ENCODE measurements at regions not wholly inside any gene's neighbourhood (a gene's known extent, or its start where the extent isn't known, plus 50 kb on each side); places are given as distances from the start of the nearest gene placed in this dataset.

DNA sequence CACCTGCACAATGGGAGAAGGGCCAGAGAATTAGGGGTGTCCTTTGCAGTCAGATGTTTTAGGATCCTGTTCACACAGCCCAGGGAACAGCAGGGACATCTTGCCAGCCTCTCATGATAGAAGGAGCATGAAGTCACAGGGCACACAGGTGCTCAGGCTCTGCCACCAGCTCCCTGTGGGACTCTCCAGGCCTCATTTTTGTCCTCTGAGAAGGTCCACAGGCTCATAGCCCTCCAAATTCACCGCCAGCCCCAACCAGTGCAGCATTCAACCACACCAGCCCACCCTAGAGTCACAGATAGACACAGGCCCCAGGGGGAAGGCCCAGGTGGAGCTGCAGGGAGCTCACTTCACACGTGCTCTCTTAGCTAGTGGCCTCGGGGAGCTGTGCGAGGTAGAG, 391.7 kb downstream of the TNS1 start:
- Histone ChIP-seq H3K27ac (ENCODE audit: low read length) (no peak overlapping the region), H3K4me1 (ENCODE audit: control insufficient read depth, insufficient read depth, low read length) (no peaks in the 10 kb centered on the region), H3K27me3 (ENCODE audit: control insufficient read depth, insufficient read depth, low read length) (no peaks in the 10 kb centered on the region), H3K4me3 (ENCODE audit: low read depth in 2 of 2, low read length in 2 of 2) (no peak overlapping the region), H3K36me3 (ENCODE audit: control insufficient read depth, insufficient read depth, low read length) (no peaks in the 10 kb centered on the region), H3K9me3 (ENCODE audit: control insufficient read depth, insufficient read depth, low read depth, low read length) (no peaks in the 10 kb centered on the region)
- DNase-seq (ENCODE audit: low read depth, low spot score) (no peak), ATAC-seq (no peak)
- TF ChIP-seq, protein P1, sequence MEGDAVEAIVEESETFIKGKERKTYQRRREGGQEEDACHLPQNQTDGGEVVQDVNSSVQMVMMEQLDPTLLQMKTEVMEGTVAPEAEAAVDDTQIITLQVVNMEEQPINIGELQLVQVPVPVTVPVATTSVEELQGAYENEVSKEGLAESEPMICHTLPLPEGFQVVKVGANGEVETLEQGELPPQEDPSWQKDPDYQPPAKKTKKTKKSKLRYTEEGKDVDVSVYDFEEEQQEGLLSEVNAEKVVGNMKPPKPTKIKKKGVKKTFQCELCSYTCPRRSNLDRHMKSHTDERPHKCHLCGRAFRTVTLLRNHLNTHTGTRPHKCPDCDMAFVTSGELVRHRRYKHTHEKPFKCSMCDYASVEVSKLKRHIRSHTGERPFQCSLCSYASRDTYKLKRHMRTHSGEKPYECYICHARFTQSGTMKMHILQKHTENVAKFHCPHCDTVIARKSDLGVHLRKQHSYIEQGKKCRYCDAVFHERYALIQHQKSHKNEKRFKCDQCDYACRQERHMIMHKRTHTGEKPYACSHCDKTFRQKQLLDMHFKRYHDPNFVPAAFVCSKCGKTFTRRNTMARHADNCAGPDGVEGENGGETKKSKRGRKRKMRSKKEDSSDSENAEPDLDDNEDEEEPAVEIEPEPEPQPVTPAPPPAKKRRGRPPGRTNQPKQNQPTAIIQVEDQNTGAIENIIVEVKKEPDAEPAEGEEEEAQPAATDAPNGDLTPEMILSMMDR (IDR thresholded peaks at IDR 0.05), result no peak
- TF ChIP-seq, protein P2, sequence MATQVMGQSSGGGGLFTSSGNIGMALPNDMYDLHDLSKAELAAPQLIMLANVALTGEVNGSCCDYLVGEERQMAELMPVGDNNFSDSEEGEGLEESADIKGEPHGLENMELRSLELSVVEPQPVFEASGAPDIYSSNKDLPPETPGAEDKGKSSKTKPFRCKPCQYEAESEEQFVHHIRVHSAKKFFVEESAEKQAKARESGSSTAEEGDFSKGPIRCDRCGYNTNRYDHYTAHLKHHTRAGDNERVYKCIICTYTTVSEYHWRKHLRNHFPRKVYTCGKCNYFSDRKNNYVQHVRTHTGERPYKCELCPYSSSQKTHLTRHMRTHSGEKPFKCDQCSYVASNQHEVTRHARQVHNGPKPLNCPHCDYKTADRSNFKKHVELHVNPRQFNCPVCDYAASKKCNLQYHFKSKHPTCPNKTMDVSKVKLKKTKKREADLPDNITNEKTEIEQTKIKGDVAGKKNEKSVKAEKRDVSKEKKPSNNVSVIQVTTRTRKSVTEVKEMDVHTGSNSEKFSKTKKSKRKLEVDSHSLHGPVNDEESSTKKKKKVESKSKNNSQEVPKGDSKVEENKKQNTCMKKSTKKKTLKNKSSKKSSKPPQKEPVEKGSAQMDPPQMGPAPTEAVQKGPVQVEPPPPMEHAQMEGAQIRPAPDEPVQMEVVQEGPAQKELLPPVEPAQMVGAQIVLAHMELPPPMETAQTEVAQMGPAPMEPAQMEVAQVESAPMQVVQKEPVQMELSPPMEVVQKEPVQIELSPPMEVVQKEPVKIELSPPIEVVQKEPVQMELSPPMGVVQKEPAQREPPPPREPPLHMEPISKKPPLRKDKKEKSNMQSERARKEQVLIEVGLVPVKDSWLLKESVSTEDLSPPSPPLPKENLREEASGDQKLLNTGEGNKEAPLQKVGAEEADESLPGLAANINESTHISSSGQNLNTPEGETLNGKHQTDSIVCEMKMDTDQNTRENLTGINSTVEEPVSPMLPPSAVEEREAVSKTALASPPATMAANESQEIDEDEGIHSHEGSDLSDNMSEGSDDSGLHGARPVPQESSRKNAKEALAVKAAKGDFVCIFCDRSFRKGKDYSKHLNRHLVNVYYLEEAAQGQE (IDR thresholded peaks at IDR 0.05; ENCODE audit: insufficient read depth in 1 of 2, low read depth in 2 of 2, low read length in 1 of 2), result no peak
- TF ChIP-seq TCF7L2 (IDR thresholded peaks at IDR 0.05; ENCODE audit: low read depth, low read length), result no peak
- no peak for TF ChIP-seq POLR2AphosphoS5 (IDR thresholded peaks at IDR 0.05; ENCODE audit: low read depth, low read length)
- no peak for TF ChIP-seq SIN3A (IDR thresholded peaks at IDR 0.05; ENCODE audit: borderline replicate concordance, insufficient read depth, low read depth, low read length)
- in situ Hi-C loops (cut with HindIII; ENCODE audit: low pct_unique_long_range_greater_than_20kb, low sequenced_read_pairs), result no loop called here
- POLR2A ChIA-PET, result no interaction called here
- no TSS peak for BruUV-seq (replicated peaks)
- CTCF ChIA-PET, result no interaction called here
- intact Hi-C loops (cut with micrococcal nuclease; ENCODE audit: unreplicated experiment), result no loop called here

DNA sequence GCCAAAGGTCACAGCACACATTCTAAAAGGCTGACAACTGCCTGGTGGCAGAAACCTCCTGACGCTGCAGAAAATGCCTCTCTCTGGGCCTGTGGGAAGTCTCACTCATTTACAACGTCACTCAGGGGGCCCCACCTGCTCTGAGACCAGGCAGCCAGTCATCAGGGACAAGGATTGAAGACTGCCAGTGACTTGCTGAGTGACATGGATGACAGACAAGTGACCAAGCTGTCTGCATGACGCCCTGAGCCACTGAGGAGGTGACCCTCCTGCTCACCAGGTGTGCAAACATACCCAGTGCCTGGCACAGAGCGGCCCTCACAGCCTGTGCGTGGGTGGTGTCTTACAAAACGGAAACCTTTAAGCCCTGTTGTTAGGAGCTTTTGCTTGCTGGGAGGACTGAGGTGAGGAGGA, 392.4 kb downstream of the TNS1 start:
- Histone ChIP-seq H3K27ac (ENCODE audit: low read length) (no peak overlapping the region), H3K4me1 (ENCODE audit: control insufficient read depth, insufficient read depth, low read length) (no peaks in the 10 kb centered on the region), H3K4me3 (ENCODE audit: low read depth in 2 of 2, low read length in 2 of 2) (no peak overlapping the region), H3K36me3 (ENCODE audit: control insufficient read depth, insufficient read depth, low read length) (no peaks in the 10 kb centered on the region), H3K9me3 (ENCODE audit: control insufficient read depth, insufficient read depth, low read depth, low read length) (no peaks in the 10 kb centered on the region), H3K27me3 (ENCODE audit: control insufficient read depth, insufficient read depth, low read length) (no peaks in the 10 kb centered on the region)
- BruUV-seq (replicated peaks), result no TSS peak
- in situ Hi-C loops (cut with HindIII; ENCODE audit: low pct_unique_long_range_greater_than_20kb, low sequenced_read_pairs), result no loop called here
- no peak for DNase-seq (ENCODE audit: low read depth, low spot score)
- ATAC-seq, result no peak
- ChIA-PET CTCF (no interaction called here), POLR2A (no interaction called here)
- intact Hi-C loops (cut with micrococcal nuclease; ENCODE audit: unreplicated experiment), result no loop called here
- no peak for TF ChIP-seq SIN3A (IDR thresholded peaks at IDR 0.05; ENCODE audit: borderline replicate concordance, insufficient read depth, low read depth, low read length)
- TF ChIP-seq TCF7L2 (IDR thresholded peaks at IDR 0.05; ENCODE audit: low read depth, low read length), result no peak
- TF ChIP-seq, protein P1 (IDR thresholded peaks at IDR 0.05), result no peak
- TF ChIP-seq, protein P2 (IDR thresholded peaks at IDR 0.05; ENCODE audit: insufficient read depth in 1 of 2, low read depth in 2 of 2, low read length in 1 of 2), result no peak
- no peak for TF ChIP-seq POLR2AphosphoS5 (IDR thresholded peaks at IDR 0.05; ENCODE audit: low read depth, low read length)

Measured in Panc1 (cell line).